ENCODE measurements at regions not wholly inside any gene's neighbourhood (a gene's known extent, or its start where the extent isn't known, plus 50 kb on each side); places are given as distances from the start of the nearest gene placed in this dataset.

GRCh38 chr20:62527781-62528180 lies 52.0 kb upstream of the GATA5 start:
- Histone ChIP-seq H3K9me3 (no peaks in the 10 kb centered on the region), H3K4me1 (peaks cover 0 to 4% (median 0%) of the 10 kb centered on the region in 6 donors), H3K27me3 (replicated peaks in 1 of 7) (peaks cover 0 to 86% (median 28%) of the 10 kb centered on the region in 7 donors), H3K4me3 (no peak overlapping the region), H3K36me3 (no peaks in the 10 kb centered on the region), H3K27ac (no peak overlapping the region)
- no peak for DNase-seq
- 86 to 94% (median 93%) methylated on average over 20 of the region's 20 CpGs for WGBS, 5 donors
- TF ChIP-seq POLR2AphosphoS5 (IDR thresholded peaks at IDR 0.05) (no peak), POLR2A (IDR thresholded peaks at IDR 0.05) (no peak)
- intact Hi-C loops (cut with DNase I; ENCODE audit: low total_unique reads), result no loop called here

- TF ChIP-seq CTCF (IDR thresholded peaks at IDR 0.05 in 8 of 11, conservative IDR thresholded peaks at IDR 0.05 in 3 of 11) (no peak), POLR2AphosphoS5 (IDR thresholded peaks at IDR 0.05) (no peak), POLR2A (IDR thresholded peaks at IDR 0.05) (no peak)
- no peak for DNase-seq
- no peaks in the 10 kb centered on the region for H3K36me3 ChIP-seq
- 79 to 90% (median 84%) methylated on average over 17 to 25 of the region's 25 CpGs for WGBS, 5 donors
- H3K4me3 ChIP-seq, result no peak overlapping the region
- peaks cover 0 to 86% (median 20%) of the 10 kb centered on the region in 7 donors for H3K27me3 ChIP-seq (replicated peaks in 1 of 7)
- no peaks in the 10 kb centered on the region for H3K9me3 ChIP-seq
- intact Hi-C loops (cut with DNase I; ENCODE audit: low total_unique reads), result no loop called here
- H3K27ac ChIP-seq, result no peak overlapping the region
- peaks cover 0 to 4% (median 0%) of the 10 kb centered on the region in 6 donors for H3K4me1 ChIP-seq
Observed at GRCh38 chr20:62528983-62529891, 53.4 kb upstream of the GATA5 start.

- Histone ChIP-seq H3K27ac (no peak overlapping the region), H3K36me3 (no peaks in the 10 kb centered on the region), H3K9me3 (no peaks in the 10 kb centered on the region), H3K4me1 (no peaks in the 10 kb centered on the region), H3K27me3 (replicated peaks in 1 of 7) (peaks cover 0 to 78% (median 12%) of the 10 kb centered on the region in 7 donors), H3K4me3 (no peak overlapping the region)
- no peak for DNase-seq
- 68 to 86% (median 74%) methylated on average over 25 of the region's 25 CpGs for WGBS, 5 donors
- intact Hi-C loops (cut with DNase I; ENCODE audit: low total_unique reads), result no loop called here
- no peak for TF ChIP-seq CTCF (IDR thresholded peaks at IDR 0.05 in 8 of 11, conservative IDR thresholded peaks at IDR 0.05 in 3 of 11)
- no peak for TF ChIP-seq POLR2AphosphoS5 (IDR thresholded peaks at IDR 0.05)
- no peak for TF ChIP-seq POLR2A (IDR thresholded peaks at IDR 0.05)
Observed at GRCh38 chr20:62529896-62530642, 54.3 kb upstream of the GATA5 start.

- Histone ChIP-seq H3K4me3 (no peak overlapping the region), H3K27me3 (replicated peaks in 1 of 7) (peaks cover 0 to 73% (median 8%) of the 10 kb centered on the region in 7 donors), H3K27ac (no peak overlapping the region), H3K36me3 (no peaks in the 10 kb centered on the region), H3K4me1 (no peaks in the 10 kb centered on the region), H3K9me3 (no peaks in the 10 kb centered on the region)
- no peak for DNase-seq
- intact Hi-C loops (cut with DNase I; ENCODE audit: low total_unique reads), result no loop called here
- no peak for TF ChIP-seq POLR2A (IDR thresholded peaks at IDR 0.05)
- TF ChIP-seq CTCF (IDR thresholded peaks at IDR 0.05 in 8 of 11, conservative IDR thresholded peaks at IDR 0.05 in 3 of 11), result no peak
- no peak for TF ChIP-seq POLR2AphosphoS5 (IDR thresholded peaks at IDR 0.05)
- 89 to 93% (median 91%) methylated on average over 15 to 16 of the region's 16 CpGs for WGBS, 5 donors
Observed at GRCh38 chr20:62530643-62531032, 54.8 kb upstream of the GATA5 start.

Data from spleen (tissue), 11 donors.